ENCODE measurements at regions not wholly inside any gene's neighbourhood (a gene's known extent, or its start where the extent isn't known, plus 50 kb on each side); places are given as distances from the start of the nearest gene placed in this dataset.

GRCh38 chr7:68442931-68443631, 1155.2 kb upstream of the AUTS2 start:
- TF ChIP-seq CTCF (IDR thresholded peaks at IDR 0.05; ENCODE audit: insufficient read depth, low read depth, low read length) (no peak), EZH2 (IDR thresholded peaks at IDR 0.05; ENCODE audit: insufficient read depth, low read length) (no peak)

All from astrocyte (in vitro differentiated cells and primary cell).